ENCODE measurements at regions not wholly inside any gene's neighbourhood (a gene's known extent, or its start where the extent isn't known, plus 50 kb on each side); places are given as distances from the start of the nearest gene placed in this dataset.

- TF ChIP-seq CTCF (IDR thresholded peaks at IDR 0.05) (no peak), POLR2A (IDR thresholded peaks at IDR 0.05) (no peak)
Measured at GRCh38 chr2:185644828-185645227, 93.8 kb upstream of the FSIP2 start.

All from prostate gland (tissue), 2 donors.